HCT116 (cell line): ENCODE measurements at regions not wholly inside any gene's neighbourhood (a gene's known extent, or its start where the extent isn't known, plus 50 kb on each side); places are given as distances from the start of the nearest gene placed in this dataset.

Source experiments
- ATAC-seq: fragments of 200-7000 bp; cut with Tn5 transposase; 2 replicates; pipeline ENCODE4 v1.9.1; 2020; ENCODE audit warnings: mild to moderate bottlenecking, moderate library complexity
- BruUV-seq: library from RNA; stranded (reverse); fragments of 400-500 nt; replicated peaks from 2 replicates; lab custom pipeline; 2021; lab: Mats Ljungman, UMichigan
- CTCF ChIA-PET: fragments of 300-600 bp; sonication (Branson Sonifier 250); formaldehyde crosslinking; loops from one replicate; lab custom pipeline; 2021; ENCODE audit warnings: antibody characterized with exemption; lab: Charles Lee
- POLR2A ChIA-PET: fragments of 300-600, 350-600 bp; sonication (Branson Sonifier 250); formaldehyde crosslinking; loops from one replicate; lab custom pipeline; 2021; ENCODE audit warnings: antibody characterized with exemption; lab: Charles Lee
- RAD21 ChIA-PET, 2 experiments: fragments of 300-600 bp; sonication (Branson Sonifier 250); formaldehyde crosslinking; loops; one replicate each; lab custom pipeline; 2023; ENCODE audit warnings: low total read pairs in 2 of 2; ENCODE audit not compliant: uncharacterized antibody in 2 of 2, unreplicated experiment in 2 of 2, low non-redundant PET in 1 of 2; lab: Charles Lee
- DNase-seq: peaks from one replicate; pipeline ENCODE4 v3.0.0-alpha.2; 2010; ENCODE audit warnings: low read depth, low spot score
- H2AFZ ChIP-seq: fragments of 200-600 bp; shearing (Covaris generic), sonication (generic); 2 replicates; pipeline ENCODE4 v1.6.1; 2017; ENCODE audit warnings: low read depth, mixed run types, mixed read lengths, antibody characterized with exemption, low read length; ENCODE audit not compliant: poor library complexity, severe bottlenecking
- H3K27ac ChIP-seq: 2 replicates; pipeline ENCODE4 v1.5.1; 2012; ENCODE audit warnings: low read depth, low read length
- H3K27me3 ChIP-seq: fragments of 200-600 bp; sonication (generic); 2 replicates; pipeline ENCODE4 v1.6.1; 2016; ENCODE audit warnings: mixed run types, low read length, mixed read lengths; ENCODE audit not compliant: insufficient read depth
- H3K36me3 ChIP-seq, 2 experiments: fragments of 200-500 bp in 1 of 2; fragments of 200-600 bp in 1 of 2; sonication (Bioruptor generic) in 1 of 2; sonication (generic) in 1 of 2; 2 replicates each; pipeline versions ENCODE4 v1.5.1 to v1.6.1; 2014 to 2016; ENCODE audit warnings: low read length in 2 of 2, inconsistent platforms in 1 of 2, mixed read lengths in 1 of 2, mixed run types in 1 of 2; ENCODE audit not compliant: insufficient read depth in 2 of 2, control insufficient read depth in 1 of 2
- H3K4me1 ChIP-seq, 2 experiments: fragments of 200-600 bp in 1 of 2; sonication (generic) in 1 of 2; 2 replicates each; pipeline versions ENCODE4 v1.5.1 to v1.6.1; 2012 to 2017; ENCODE audit warnings: low read length in 2 of 2, inconsistent platforms in 1 of 2, mild to moderate bottlenecking in 1 of 2, mixed read lengths in 1 of 2, mixed run types in 1 of 2, moderate library complexity in 1 of 2; ENCODE audit not compliant: insufficient read depth in 2 of 2, control insufficient read depth in 1 of 2
- H3K4me2 ChIP-seq: fragments of 200-600 bp; sonication (generic); 2 replicates; pipeline ENCODE4 v1.6.1; 2017; ENCODE audit warnings: mixed run types, low read length, mixed read lengths
- H3K4me3 ChIP-seq, 2 experiments: fragments of 200-600 bp in 1 of 2; sonication (generic) in 1 of 2; replicated peaks in 1 of 2; 2 replicates each; pipeline ENCODE4 v1.5.1; 2011 to 2016; ENCODE audit warnings: low read length in 2 of 2, control low read depth in 1 of 2, low read depth in 1 of 2, mild to moderate bottlenecking in 1 of 2, mixed read lengths in 1 of 2, mixed run types in 1 of 2
- H3K79me2 ChIP-seq: fragments of 200-600 bp; sonication (generic); 2 replicates; pipeline ENCODE4 v1.6.1; 2017; ENCODE audit warnings: mild to moderate bottlenecking, mixed run types, low read length, moderate library complexity, mixed read lengths; ENCODE audit not compliant: insufficient read depth
- H3K9ac ChIP-seq: fragments of 200-600 bp; sonication (generic); 2 replicates; pipeline ENCODE4 v1.6.1; 2016; ENCODE audit warnings: low read length, mixed read lengths
- H3K9me2 ChIP-seq: fragments of 200-600 bp; sonication (generic), shearing (Covaris generic); 2 replicates; pipeline ENCODE4 v1.6.1; 2017; ENCODE audit warnings: mixed run types, mild to moderate bottlenecking, moderate library complexity; ENCODE audit not compliant: insufficient read depth
- H3K9me3 ChIP-seq, 2 experiments: fragments of 200-500 bp in 1 of 2; fragments of 200-600 bp in 1 of 2; sonication (Bioruptor generic) in 1 of 2; sonication (generic) in 1 of 2; 2 replicates each; pipeline ENCODE4 v1.6.1; 2014 to 2017; ENCODE audit warnings: low read length in 2 of 2, mixed read lengths in 2 of 2, inconsistent platforms in 1 of 2, low read depth in 1 of 2, mild to moderate bottlenecking in 1 of 2, mixed run types in 1 of 2, moderate library complexity in 1 of 2; ENCODE audit not compliant: control insufficient read depth in 1 of 2, insufficient read depth in 1 of 2
- H4K20me1 ChIP-seq: fragments of 200-600 bp; sonication (generic), shearing (Covaris generic); 2 replicates; pipeline ENCODE4 v1.6.1; 2017; ENCODE audit warnings: mixed run types, mild to moderate bottlenecking, moderate library complexity; ENCODE audit not compliant: insufficient read depth
- ATF3 ChIP-seq: IDR thresholded peaks from 2 replicates; pipeline ENCODE4 v1.6.1; 2012
- CTCF ChIP-seq, 3 experiments: fragments of 200-600 bp in 1 of 3; sonication (generic) in 1 of 3; IDR thresholded peaks in 2 of 3; conservative IDR thresholded peaks in 1 of 3; 2 replicates each; pipeline ENCODE4 v1.5.1; 2012 to 2017; ENCODE audit warnings: low read depth in 2 of 3, low read length in 2 of 3, antibody characterized with exemption in 1 of 3, borderline replicate concordance in 1 of 3, control low read depth in 1 of 3, mild to moderate bottlenecking in 1 of 3, mixed read lengths in 1 of 3, mixed run types in 1 of 3, moderate library complexity in 1 of 3; ENCODE audit not compliant: insufficient read depth in 1 of 3
- ELF1 ChIP-seq: IDR thresholded peaks from 2 replicates; pipeline ENCODE4 v1.6.1; 2012; ENCODE audit warnings: low read depth, borderline replicate concordance
- EZH2phosphoT487 ChIP-seq: fragments of 200-600 bp; IDR thresholded peaks from 2 replicates; pipeline ENCODE4 v1.6.1; 2018; ENCODE audit warnings: antibody characterized with exemption, borderline replicate concordance
- POLR2A ChIP-seq: IDR thresholded peaks from 2 replicates; pipeline ENCODE4 v1.7.0; 2011; ENCODE audit warnings: borderline replicate concordance; ENCODE audit not compliant: insufficient read depth, insufficient read length; ENCODE audit errors: extremely low read depth
- POLR2AphosphoS5 ChIP-seq: IDR thresholded peaks from 2 replicates; pipeline ENCODE4 v1.6.1; 2011; ENCODE audit warnings: mild to moderate bottlenecking, low read depth, low read length, moderate library complexity
- RAD21 ChIP-seq: IDR thresholded peaks from 2 replicates; pipeline ENCODE4 v1.6.1; 2012; ENCODE audit warnings: low read depth, mild to moderate bottlenecking
- SRF ChIP-seq: IDR thresholded peaks from 2 replicates; pipeline ENCODE4 v1.6.1; 2012; ENCODE audit warnings: low read depth
- TCF7L2 ChIP-seq: IDR thresholded peaks from 2 replicates; pipeline ENCODE4 v1.7.0; 2011; ENCODE audit warnings: borderline replicate concordance, inconsistent platforms; ENCODE audit not compliant: insufficient read depth, insufficient read length; ENCODE audit errors: extremely low read depth
- YY1 ChIP-seq: IDR thresholded peaks from 2 replicates; pipeline ENCODE4 v1.6.1; 2011; ENCODE audit warnings: low read length, low read depth, moderate library complexity, mild to moderate bottlenecking; ENCODE audit not compliant: insufficient replicate concordance; ENCODE audit errors: extremely low read depth
- intact Hi-C: fragments of 100-400 bp; cut with micrococcal nuclease; formaldehyde crosslinking; loops from 2 replicates; pipeline ENCODE4 v1.10.0; 2022
- TF ChIP-seq, protein P1 (sequence below): IDR thresholded peaks from 2 replicates; pipeline ENCODE4 v1.6.1; 2011; ENCODE audit warnings: mild to moderate bottlenecking, low read length, moderate library complexity; ENCODE audit not compliant: insufficient replicate concordance; ENCODE audit errors: extremely low read depth
- TF ChIP-seq, protein P2 (sequence below): IDR thresholded peaks from 2 replicates; pipeline ENCODE4 v1.6.1; 2012; ENCODE audit warnings: low read depth

- Histone ChIP-seq H3K36me3 (no peaks in the 10 kb centered on the region), H3K27me3 (no peaks in the 10 kb centered on the region), H3K4me3 (no peak overlapping the region), H4K20me1 (no peaks in the 10 kb centered on the region), H3K79me2 (no peaks in the 10 kb centered on the region), H3K9me2 (no peaks in the 10 kb centered on the region), H2AFZ (no peak overlapping the region), H3K9me3 (no peaks in the 10 kb centered on the region), H3K27ac (no peak overlapping the region), H3K4me2 (no peak overlapping the region), H3K4me1 (peaks cover 4 to 21% of the 10 kb centered on the region in 2 experiments; a peak in 3 of 4 replicates), H3K9ac (no peak overlapping the region)
- ChIA-PET CTCF (interaction anchor here (1.2 kb wide), 1 partner anchor 337 kb away, joined by 3 read pairs; no protein-coding TSS in a partner anchor), RAD21 (no interaction called here), POLR2A (no interaction called here)
- ATAC-seq, result no peak
- TF ChIP-seq TCF7L2 (no peak), ATF3 (no peak), ELF1 (no peak), POLR2A (no peak), EZH2phosphoT487 (no peak), SRF (no peak), YY1 (no peak), RAD21 (no peak), POLR2AphosphoS5 (no peak), CTCF (IDR thresholded peaks at IDR 0.05 in 2 of 3, conservative IDR thresholded peaks at IDR 0.05 in 1 of 3; ENCODE audit: borderline replicate concordance in 1 of 3, insufficient read depth in 1 of 3, low read depth in 2 of 3, low read length in 2 of 3) (no peak)
- TF ChIP-seq, protein P1, sequence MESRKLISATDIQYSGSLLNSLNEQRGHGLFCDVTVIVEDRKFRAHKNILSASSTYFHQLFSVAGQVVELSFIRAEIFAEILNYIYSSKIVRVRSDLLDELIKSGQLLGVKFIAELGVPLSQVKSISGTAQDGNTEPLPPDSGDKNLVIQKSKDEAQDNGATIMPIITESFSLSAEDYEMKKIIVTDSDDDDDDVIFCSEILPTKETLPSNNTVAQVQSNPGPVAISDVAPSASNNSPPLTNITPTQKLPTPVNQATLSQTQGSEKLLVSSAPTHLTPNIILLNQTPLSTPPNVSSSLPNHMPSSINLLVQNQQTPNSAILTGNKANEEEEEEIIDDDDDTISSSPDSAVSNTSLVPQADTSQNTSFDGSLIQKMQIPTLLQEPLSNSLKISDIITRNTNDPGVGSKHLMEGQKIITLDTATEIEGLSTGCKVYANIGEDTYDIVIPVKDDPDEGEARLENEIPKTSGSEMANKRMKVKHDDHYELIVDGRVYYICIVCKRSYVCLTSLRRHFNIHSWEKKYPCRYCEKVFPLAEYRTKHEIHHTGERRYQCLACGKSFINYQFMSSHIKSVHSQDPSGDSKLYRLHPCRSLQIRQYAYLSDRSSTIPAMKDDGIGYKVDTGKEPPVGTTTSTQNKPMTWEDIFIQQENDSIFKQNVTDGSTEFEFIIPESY, result no peak
- TF ChIP-seq, protein P2, sequence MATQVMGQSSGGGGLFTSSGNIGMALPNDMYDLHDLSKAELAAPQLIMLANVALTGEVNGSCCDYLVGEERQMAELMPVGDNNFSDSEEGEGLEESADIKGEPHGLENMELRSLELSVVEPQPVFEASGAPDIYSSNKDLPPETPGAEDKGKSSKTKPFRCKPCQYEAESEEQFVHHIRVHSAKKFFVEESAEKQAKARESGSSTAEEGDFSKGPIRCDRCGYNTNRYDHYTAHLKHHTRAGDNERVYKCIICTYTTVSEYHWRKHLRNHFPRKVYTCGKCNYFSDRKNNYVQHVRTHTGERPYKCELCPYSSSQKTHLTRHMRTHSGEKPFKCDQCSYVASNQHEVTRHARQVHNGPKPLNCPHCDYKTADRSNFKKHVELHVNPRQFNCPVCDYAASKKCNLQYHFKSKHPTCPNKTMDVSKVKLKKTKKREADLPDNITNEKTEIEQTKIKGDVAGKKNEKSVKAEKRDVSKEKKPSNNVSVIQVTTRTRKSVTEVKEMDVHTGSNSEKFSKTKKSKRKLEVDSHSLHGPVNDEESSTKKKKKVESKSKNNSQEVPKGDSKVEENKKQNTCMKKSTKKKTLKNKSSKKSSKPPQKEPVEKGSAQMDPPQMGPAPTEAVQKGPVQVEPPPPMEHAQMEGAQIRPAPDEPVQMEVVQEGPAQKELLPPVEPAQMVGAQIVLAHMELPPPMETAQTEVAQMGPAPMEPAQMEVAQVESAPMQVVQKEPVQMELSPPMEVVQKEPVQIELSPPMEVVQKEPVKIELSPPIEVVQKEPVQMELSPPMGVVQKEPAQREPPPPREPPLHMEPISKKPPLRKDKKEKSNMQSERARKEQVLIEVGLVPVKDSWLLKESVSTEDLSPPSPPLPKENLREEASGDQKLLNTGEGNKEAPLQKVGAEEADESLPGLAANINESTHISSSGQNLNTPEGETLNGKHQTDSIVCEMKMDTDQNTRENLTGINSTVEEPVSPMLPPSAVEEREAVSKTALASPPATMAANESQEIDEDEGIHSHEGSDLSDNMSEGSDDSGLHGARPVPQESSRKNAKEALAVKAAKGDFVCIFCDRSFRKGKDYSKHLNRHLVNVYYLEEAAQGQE, result no peak
- intact Hi-C loops, result no loop called here
- no TSS peak for BruUV-seq
- no peak for DNase-seq
Measured at GRCh38 chr13:30108216-30108912, 199.0 kb downstream of the KATNAL1 start.
